CD4-positive, alpha-beta T cell treated with Interleukin-4 for 4 hours (primary cell): ENCODE measurements at regions not wholly inside any gene's neighbourhood (a gene's known extent, or its start where the extent isn't known, plus 50 kb on each side); places are given as distances from the start of the nearest gene placed in this dataset.
"Not testable (repeated sequence)": the region's sequence is repeated elsewhere in the genome, so short reads cannot be mapped to it uniquely, and the experiment has no call there.

Experiments
- DNase-seq: peaks from one replicate; pipeline ENCODE4 v3.0.0-alpha.2; 2020

DNA sequence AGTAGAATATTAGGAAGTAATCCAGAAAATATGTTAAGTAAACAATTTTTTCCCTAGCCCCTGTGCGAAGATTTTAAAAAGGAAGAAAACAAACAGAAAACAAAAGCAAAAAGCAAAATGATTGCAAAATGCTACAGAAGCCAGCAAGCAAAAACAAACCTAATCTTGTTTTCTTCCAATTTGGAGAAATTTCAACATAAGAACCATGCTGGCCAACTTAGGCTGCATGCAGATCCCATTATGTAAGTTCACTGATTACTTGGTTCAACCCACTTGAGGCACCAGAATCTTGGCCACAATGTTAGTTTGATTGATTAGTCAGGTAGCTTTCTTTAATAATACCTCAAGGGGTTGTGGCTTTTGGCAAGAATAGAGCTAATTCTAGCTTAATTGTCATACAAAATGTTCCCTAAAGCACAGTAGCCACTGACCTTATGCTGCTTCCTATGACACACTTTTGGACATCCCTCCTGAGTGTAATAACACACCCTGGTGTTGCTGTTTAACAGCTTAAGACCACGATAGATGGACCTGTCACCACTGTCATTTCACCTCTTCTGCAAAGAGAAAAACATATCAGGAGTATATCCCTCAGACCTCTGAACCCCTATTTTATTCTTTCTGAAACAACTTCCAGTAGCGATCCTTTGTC is 2342.1 kb downstream of the PCDH7 start:
- DNase-seq: no peak

DNA sequence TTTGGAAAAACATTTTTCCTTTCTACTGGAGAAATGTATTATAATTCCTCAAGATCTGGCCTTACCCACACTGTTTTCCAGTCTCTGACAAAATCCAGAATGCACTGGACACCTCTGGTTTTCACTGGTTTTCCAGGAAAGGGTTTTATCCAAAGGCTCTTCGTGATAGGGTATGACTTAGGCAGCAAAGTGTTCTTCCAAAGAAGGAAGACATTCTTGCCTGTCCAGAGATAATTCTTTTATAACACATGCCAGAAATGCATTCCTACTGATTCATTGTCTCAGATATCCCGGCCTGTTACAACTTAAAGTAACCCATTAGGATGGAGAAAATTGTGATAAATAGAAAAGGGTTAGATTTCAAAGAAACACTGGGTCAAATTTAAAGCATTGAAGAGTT is 2343.1 kb downstream of the PCDH7 start:
- no peak for DNase-seq

DNA sequence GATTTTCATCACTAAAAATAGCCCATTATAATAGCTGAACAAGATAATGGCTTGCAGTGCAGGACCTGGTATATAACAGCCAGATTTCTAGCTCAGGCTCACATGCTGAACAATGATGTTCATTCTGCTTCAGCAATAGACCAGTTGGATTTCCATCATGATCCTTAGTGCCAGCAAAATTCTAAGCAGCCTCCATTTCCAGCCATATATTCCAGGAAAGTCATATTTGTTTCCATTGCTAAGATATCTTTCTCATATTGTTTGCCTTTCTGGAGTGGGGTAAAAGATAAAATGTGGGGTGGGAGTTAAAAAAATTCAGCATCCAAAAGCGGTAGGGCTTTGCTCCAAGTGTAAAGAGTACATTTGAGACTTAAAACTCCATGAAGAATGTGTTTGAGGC is 2344.1 kb downstream of the PCDH7 start:
- no peak for DNase-seq

DNA sequence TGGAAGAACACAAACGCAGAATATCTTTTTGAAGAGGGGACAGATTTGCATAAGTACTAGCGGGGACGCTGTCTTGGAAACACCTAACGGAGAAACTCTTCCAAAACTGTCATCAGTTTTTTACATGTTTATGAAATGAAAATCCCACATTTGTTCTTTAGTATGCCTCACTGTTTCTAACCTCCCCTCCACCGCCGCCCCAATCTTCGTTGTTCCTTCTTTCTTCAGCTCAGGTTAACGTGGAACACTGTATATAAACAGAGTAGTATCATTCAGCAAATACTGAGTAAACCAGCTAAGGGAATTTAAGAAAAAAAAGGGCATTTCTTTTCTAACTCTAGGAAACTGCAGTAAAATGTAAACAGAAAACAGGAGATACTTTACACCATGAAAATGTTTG is 2345.6 kb downstream of the PCDH7 start:
- no peak for DNase-seq

DNA sequence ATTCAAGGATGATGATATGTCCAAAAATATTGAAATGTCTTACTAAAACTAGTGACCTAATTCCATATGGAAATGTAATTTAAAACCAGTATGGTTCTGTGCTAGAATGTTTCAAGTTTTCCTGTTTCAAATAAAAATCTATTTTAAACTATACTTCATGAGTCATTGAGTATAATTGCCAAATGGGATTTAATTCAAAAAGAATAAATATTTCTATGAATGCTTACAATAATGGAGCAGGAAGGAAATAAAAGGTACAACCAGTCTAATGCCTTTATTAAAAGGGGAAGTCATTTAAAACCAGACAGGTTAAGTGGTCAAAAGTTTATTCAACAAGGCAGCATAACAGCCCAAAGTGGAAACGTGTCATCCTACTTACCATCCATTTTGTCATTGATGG is 2347.1 kb downstream of the PCDH7 start:
- DNase-seq: no peak

DNA sequence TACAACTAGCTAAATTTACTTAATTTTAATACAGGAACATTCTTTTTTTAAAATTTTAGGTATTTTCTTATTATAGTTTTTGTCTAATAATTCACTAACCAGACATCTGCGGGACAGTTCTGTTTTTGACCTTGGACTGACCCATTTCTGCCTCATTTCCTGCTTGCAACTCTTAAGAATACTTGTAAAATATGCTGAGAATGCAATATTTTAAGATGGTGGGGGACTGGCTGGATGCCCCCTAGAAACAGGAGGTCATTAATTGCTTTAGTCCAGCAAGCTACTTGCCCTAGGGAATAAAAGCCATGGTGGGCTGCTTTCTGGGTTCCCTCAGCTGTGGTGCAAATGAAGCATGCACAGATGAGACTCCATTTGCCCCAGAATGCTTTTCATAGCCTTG is 2348.4 kb downstream of the PCDH7 start:
- no peak for DNase-seq

DNA sequence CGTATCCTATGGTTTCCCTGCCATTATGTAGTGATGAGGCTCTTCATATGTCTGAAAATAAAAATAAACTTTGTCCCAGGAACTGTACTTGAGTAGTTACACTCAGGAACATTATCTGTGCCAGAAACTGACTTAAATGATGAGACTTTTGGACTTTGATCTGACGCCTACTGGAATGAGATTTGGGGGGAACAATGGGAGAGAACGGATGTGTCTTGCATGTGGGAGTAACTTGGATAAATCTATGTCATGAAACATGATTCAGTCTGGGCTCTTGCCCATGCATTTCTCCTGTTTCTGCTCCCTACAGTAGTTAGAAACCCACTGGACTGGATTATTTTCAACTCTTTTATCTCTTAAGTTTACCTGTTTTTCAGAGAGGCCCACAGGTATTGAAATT is 2351.4 kb downstream of the PCDH7 start:
- no peak for DNase-seq

DNA sequence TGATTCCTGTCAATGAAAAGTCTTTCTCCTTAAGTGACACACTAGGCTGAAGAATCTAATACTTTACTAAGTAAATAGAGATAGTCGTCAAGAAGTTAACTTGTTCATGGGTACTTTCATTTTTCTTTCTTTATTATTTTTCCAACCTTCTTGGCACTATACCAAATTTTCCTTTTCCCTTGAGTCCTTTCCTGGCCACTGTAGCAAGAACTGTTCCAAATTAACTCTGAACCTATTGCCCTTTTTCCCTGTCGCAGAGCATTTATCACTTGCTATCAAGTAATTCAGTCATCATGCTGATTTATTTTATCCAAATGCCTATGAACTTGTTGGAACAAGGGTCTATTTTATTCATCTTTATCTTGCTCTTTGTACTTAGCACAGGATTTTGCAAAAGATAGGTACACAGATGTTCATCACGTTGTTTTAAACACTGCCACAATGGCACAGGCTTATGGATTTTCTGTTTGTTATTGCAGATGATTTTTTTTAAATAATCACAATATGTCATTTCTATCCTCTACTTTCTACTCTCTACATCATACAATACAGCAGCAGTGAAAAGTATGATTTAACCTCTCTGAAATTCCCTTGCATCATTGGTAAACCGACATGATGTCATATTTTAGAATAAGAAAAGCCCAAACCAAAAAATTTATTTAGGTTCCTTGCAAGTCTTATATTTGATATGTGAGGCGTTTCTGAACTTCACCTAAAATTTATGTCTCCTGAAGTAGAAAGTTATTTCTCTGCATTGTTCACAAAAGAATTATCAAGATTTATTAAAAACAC is 2352.3 kb downstream of the PCDH7 start:
- no peak for DNase-seq

DNA sequence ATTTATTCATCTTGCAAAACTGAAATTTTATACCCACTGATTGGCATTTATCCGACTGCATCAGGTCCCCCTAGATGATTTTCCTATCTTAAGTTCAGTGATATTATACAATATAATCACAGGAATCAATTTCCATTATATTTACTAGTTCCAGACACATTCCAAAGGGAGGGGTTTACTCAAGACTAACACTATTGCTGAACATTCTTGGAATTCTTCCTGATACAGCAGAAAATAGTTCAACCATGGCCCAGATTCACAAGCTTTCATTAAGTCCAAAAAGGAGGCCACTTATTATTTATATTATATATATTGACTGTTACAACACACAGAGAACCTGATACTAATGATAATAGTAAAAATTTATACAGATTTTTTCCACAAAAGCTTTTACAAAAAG is 2353.6 kb downstream of the PCDH7 start:
- no peak for DNase-seq

DNA sequence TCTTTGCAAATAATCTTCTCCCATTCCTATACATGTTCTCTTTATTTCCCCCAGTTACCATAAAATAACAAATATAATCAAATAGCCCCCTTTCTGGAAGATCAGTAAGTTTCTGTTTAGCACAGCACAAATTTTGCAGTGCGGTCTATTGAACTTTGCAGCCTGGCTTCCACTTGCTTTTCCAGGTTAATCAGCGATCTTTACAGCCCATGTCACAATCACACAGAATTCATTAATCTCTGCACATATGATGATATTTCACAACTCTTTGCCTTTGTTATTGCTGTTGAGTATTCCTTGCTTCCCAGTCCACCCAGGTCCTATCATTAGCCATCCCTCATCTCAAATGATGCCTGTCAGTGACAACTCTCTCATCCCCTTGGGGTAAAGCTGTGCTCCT is 2358.0 kb downstream of the PCDH7 start:
- no peak for DNase-seq

DNA sequence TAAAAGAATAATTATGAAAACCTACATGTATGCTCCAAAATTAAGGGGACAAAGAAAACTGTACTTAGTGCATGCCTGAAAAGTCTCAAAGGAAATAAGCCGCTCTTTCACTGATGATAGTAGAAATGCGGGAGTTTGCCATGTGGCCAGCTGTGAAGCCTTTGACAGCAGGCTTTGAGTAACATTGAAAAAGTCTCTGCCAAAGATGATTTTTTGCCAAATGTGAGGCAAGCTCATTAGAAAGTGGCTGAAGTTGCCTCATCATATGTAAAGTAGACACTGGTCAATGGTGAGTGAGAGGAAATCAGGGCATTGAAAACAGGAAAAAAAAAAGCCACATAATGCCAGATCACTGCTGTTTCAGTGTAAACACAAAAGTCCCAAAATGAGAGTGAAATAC is 2360.1 kb downstream of the PCDH7 start:
- DNase-seq: no peak

DNA sequence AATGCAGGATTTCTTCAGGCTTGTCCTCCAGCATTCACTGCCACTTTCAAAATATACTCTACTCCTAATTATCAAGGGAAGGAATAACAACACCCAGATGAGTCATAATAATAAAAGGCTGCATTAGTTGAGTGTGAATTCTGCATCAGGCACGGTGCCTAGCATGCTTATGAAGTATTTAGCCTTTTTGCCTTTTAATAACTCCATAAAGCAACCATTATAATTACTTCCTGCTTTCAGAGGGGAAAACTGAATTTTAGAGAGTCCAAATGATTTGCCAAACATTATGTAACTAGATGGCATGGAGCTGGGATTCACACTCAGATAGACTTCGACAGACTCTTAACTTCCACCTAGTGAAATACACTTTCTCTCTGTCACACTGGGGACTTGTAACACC is 2365.5 kb downstream of the PCDH7 start:
- DNase-seq: no peak

DNA sequence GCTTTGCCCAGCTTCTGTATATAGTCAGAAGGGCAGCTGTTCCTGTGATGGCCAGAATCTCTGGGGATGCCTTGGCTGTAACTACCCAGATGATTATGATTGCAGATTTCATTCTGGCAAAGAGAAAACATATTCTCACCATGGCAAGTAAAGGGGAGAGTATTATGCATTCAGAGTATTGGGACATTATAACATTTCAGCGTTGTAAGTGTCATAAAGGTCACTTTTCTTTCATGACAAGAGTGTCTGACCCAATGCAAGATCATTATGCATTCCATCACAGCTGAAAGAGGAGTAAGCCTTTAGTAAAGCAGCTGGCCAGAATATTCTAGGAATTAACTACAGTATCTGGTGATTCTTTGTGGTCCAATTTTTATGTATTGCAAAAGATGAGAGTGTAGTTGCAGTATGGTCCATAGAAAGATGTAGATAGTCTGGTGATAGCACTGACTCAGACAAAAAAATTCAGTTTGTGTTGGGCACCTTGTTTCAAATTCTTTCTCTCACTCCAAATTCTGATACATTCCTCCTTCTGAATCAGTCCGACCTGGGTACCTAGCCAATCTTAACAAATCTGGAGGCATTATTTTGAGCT is 2366.3 kb downstream of the PCDH7 start:
- DNase-seq: no peak

DNA sequence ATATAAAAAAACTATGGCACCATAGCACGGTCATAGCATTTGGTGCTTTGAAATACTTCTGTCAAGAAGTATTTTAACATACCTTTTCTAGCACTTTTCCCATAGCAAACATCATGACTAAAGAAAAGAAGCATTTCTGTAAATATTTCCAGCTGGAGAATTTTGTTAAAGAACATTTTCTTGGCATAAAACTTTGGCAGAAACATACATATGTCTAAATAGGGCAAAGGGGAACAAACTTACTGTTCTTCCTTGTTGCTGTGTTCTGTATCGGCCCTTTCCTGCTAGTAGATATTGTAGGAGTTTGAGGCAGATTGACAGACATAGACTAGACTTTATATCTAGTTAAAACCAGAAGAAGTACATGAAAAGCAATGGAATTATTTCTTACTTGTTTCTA is 2368.5 kb downstream of the PCDH7 start:
- no peak for DNase-seq

DNA sequence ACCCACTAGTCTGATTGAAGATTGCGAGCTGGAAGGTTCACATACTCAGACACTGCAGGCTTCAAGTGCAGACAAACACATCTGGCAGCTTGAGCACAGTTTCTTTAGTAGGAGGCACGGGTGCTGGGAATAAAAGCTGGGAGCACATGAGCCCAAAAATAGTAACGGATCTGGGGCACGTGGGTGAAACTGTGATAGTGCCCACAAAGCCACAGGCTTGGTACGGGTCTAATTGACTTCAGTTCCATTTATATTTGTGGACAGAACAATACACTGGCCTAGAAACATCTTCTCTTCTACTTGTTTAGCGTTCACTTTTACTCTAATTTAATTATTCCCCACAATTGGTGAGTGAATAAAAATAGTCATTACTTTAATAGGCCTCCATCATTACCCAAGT is 2370.7 kb downstream of the PCDH7 start:
- DNase-seq: no peak

DNA sequence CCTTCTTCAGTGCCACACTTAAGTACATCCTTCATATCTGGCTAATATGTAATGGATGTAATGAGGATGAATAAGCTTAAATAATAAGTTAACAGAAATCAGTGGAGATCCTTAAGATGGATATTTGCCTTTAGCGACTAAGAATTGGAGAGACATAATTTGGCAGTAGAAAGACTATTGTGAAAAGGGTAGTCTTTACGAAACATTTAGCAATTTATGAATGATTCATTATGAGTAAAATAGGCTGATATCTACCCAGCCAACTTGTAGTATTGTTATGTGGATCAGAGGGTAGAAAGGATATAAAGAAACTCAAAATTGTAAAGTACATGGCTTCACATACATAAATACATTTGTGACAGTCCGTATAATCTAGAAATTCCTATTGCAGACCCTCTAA is 2371.8 kb downstream of the PCDH7 start:
- no peak for DNase-seq

DNA sequence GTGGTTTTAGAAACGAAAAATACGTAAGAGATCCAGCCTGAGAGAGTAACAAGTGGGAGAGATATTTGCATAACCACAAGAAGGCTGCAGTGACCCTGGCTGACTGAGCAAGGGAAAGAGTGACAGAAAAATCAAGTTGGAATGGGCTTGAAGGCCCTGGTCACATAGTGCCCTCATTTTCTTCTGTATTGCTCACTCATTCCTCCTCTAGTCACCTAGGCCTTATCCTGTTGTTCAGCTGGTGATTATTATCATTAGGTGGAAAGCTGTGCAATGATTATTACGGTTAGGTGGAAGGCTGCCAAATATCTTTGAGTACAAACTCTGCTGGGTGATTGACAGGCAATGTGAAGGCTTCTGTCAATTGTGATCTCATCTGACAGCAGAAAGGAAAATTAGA is 2384.1 kb downstream of the PCDH7 start:
- no peak for DNase-seq

DNA sequence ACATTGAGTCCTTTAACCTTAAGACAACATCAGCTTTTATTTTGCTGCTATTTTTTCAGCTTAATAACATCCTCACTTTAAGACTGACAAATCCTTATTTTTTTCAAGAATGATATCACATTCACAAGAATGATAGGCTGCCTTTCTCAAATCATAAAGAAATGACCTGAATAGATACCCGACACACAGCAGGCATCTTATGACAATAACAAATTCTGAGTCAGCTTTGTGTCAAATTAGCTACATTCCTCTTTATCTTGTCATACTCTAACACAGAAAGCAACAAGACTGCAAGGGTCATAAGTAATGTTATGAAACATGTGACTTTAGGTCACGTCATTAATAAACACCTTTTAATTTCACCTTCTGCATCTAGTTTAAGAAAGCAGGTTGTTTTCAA is 2387.6 kb downstream of the PCDH7 start:
- no peak for DNase-seq

DNA sequence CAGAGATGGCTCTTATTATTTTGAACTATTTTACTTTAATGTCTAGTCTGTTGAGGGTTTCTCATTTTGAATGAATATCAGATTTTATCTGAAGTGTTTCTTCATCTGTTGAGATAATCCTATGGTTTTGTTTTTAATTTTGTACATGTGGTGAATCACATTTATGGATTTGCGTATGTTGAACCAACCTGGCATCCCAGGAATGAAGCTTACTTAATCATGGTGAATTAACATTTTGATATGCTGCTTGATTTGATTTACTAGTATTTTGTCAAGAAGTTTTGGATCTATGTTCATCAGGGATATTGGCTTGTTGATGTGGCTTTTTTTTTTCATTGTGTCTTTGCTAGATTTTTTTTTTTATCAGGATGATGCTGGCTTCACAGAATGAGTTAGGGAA is 2390.9 kb downstream of the PCDH7 start:
- no peak for DNase-seq

DNA sequence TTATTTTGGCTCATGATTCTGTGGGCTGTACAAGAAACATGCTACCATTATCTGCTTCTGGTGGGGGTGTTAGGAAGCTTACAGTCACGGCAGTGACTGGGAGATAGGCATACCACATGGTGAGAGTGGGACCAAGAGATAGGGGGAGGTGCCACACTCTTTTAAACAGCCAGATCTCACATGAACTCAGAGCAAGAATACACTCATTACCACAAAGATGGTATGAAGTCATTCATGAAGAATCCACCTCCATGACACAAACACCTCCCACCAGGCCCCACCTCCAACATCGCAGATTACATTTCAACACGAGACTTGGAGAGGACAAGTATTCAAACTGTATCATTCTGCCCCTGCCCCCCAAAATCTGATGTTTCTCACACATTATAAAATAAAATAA is 2396.7 kb downstream of the PCDH7 start:
- DNase-seq: no peak

DNA sequence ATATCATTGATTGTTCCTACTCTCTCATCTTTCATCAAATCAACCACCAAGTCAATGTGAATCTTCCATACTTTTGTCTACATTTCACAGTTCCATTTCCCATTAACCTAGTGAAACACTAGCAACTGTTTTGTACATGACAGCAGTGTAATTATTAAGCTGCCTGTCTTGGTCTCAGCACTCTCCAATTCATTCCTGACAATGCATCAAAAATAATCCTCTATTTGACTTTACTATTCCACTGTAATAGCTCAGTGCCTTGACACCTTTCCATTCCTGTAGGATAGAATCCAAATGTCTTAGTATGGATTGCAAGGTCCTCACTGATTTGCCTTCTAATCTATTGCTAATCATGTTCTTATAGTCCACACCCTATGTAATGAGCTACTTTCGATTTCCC is 2405.8 kb downstream of the PCDH7 start:
- no peak for DNase-seq

DNA sequence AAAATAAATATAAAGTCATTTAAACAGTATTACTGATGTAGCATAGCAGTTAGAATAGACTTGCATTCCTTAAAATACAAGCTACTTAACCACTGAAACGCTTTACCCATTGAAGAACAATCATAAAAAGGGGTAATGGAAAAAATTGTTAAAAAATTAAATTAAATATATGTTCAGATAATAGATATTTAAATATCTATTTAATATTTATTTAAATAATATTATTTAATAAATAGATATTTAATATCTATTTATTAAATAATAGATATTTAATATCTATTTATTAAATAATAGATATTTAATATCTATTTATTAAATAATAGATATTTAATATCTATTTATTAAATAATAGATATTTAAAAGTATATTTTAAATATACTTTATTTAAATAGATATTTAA is 2410.5 kb downstream of the PCDH7 start:
- not testable (repeated sequence) for DNase-seq

DNA sequence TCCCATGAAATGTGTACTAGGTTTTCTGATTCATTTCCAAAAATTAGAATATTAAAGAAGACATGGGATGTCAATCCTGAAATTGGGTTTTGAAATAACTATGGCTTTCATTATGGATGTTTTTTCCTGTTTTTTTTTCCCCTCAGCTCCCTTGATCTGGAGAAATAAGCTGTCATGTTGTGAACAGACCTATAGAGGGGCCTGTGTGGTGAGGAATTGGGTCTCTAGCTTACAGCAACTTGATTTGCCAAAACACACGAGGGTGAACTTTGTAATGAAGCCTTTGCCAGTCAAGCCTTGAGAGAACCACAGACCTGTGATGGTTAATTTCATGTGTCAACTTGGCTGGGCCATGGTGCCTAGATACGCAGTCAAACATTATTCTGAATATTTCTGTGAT is 2413.6 kb downstream of the PCDH7 start:
- no peak for DNase-seq

DNA sequence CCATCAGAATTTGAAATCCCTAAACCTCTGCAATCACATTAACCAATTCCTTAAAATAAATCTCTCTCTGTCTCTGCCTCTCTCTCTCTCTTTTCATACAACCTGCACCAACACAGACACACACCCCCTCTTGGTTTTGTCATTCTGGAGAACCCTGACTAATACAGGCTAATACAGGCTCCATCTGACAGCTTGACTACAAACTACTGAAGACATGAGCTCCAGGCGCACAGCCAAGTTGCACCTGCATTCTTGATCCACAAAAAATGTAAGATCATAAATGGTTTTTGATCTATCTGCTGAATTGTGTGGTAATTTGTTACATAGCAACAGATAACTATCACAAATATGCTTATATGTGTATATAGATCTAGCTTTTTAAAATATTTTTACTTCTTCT is 2414.2 kb downstream of the PCDH7 start:
- DNase-seq: no peak
